Kidney (tissue), 13 donors: ENCODE measurements at regions not wholly inside any gene's neighbourhood (a gene's known extent, or its start where the extent isn't known, plus 50 kb on each side); places are given as distances from the start of the nearest gene placed in this dataset.

ENCODE experiments used
- DNase-seq, 5 donors: peaks; one replicate each; pipeline ENCODE4 v3.0.0-alpha.2; 2013 to 2020
- FAIRE-seq: peaks from 2 replicates; lab custom pipeline; 2012; peaks lifted over from hg19 to GRCh38; lab: Jason Lieb, UNC
- H3K27ac ChIP-seq, 2 donors: one replicate each; pipeline ENCODE4 v1.7.0; 2013; ENCODE audit warnings: low read depth in 2 of 2, low read length in 2 of 2, inconsistent platforms in 1 of 2
- H3K27me3 ChIP-seq: one replicate; pipeline ENCODE4 v1.7.1; 2013; ENCODE audit warnings: low read length, inconsistent platforms; ENCODE audit not compliant: control insufficient read depth, insufficient read depth
- H3K36me3 ChIP-seq, 3 donors: one replicate each; pipeline versions ENCODE4 v1.7.0 to v1.7.1; 2013; ENCODE audit warnings: low read length in 3 of 3, control low read depth in 1 of 3, inconsistent platforms in 1 of 3; ENCODE audit not compliant: insufficient read depth in 3 of 3, control insufficient read depth in 2 of 3
- H3K4me1 ChIP-seq, 3 donors: one replicate each; pipeline versions ENCODE4 v1.7.0 to v1.7.1; 2013; ENCODE audit warnings: low read length in 3 of 3, inconsistent platforms in 1 of 3, low read depth in 1 of 3; ENCODE audit not compliant: control insufficient read depth in 2 of 3, insufficient read depth in 2 of 3
- H3K4me3 ChIP-seq, 3 donors: one replicate each; pipeline versions ENCODE4 v1.7.0 to v1.8.1; 2013; ENCODE audit warnings: low read length in 3 of 3, control low read depth in 1 of 3, inconsistent platforms in 1 of 3
- H3K9ac ChIP-seq, 3 donors: one replicate each; pipeline versions ENCODE4 v1.7.0 to v1.7.1; 2013; ENCODE audit warnings: low read length in 3 of 3, control low read depth in 1 of 3, inconsistent platforms in 1 of 3
- H3K9me3 ChIP-seq, 3 donors: one replicate each; pipeline versions ENCODE4 v1.7.0 to v1.7.1; 2013; ENCODE audit warnings: low read length in 3 of 3, control low read depth in 1 of 3, inconsistent platforms in 1 of 3; ENCODE audit not compliant: control insufficient read depth in 2 of 3, insufficient read depth in 1 of 3
- CTCF ChIP-seq: IDR thresholded peaks from 3 replicates; pipeline ENCODE4 v1.5.1; 2012; ENCODE audit warnings: mild to moderate bottlenecking, moderate library complexity, borderline replicate concordance; ENCODE audit not compliant: insufficient read depth; ENCODE audit errors: extremely low read depth
- intact Hi-C: fragments of 100-400 bp; cut with DNase I; formaldehyde crosslinking; loops from one replicate; pipeline ENCODE4 v1.11.1; 2022
- donor health status: control.
- donor health status: control.
- donor health status: control.
- donor health status: control.
- donor health status: control.
- donor health status: DM: yes; HTN: yes; CAD: no.
- donor health status: Normal renal cell carcinoma (clear cell type).

- peak overlapping the region in 1 of 3 donors; percentile 31 for H3K9ac ChIP-seq
- peak; percentile 27 for TF ChIP-seq CTCF
- no peaks in the 10 kb centered on the region for H3K27me3 ChIP-seq
- peak overlapping the region in 1 of 2 donors; percentile 69 for H3K27ac ChIP-seq
- peaks cover 0 to 25% (median 9%) of the 10 kb centered on the region in 3 donors for H3K4me1 ChIP-seq
- intact Hi-C loops, result no loop called here
- peak; percentile 91 for FAIRE-seq
- no peaks in the 10 kb centered on the region for H3K36me3 ChIP-seq
- peak in 2 of 5 donors; percentile 67 to 77 for DNase-seq
- H3K4me3 ChIP-seq, result peak overlapping the region in 1 of 3 donors; percentile 9
- no peaks in the 10 kb centered on the region for H3K9me3 ChIP-seq
Observed at GRCh38 chr18:5600378-5601071, 56.7 kb upstream of the EPB41L3 start.

GRCh38 chr18:5596585-5596984 lies 52.8 kb upstream of the EPB41L3 start:
- H3K27ac ChIP-seq, result no peak overlapping the region
- peaks cover 0 to 7% (median 4%) of the 10 kb centered on the region in 3 donors for H3K4me1 ChIP-seq
- no peak overlapping the region for H3K9ac ChIP-seq
- no peaks in the 10 kb centered on the region for H3K27me3 ChIP-seq
- DNase-seq (no peak), FAIRE-seq (no peak)
- no peaks in the 10 kb centered on the region for H3K9me3 ChIP-seq
- intact Hi-C loops, result no loop called here
- no peak overlapping the region for H3K4me3 ChIP-seq
- H3K36me3 ChIP-seq, result no peaks in the 10 kb centered on the region
- no peak for TF ChIP-seq CTCF
